ENCODE measurements at regions not wholly inside any gene's neighbourhood (a gene's known extent, or its start where the extent isn't known, plus 50 kb on each side); places are given as distances from the start of the nearest gene placed in this dataset.

GRCh38 chr3:66598168-66598567, 97.3 kb upstream of the LRIG1 start:
- Mint-ChIP-seq H3K9me3 (peaks cover 0 to 2% (median 0%) of the 10 kb centered on the region in 11 donors), H3K27ac (no peak overlapping the region), H3K27me3 (peaks cover 0 to 14% (median 10%) of the 10 kb centered on the region in 5 donors), H3K4me3 (no peak overlapping the region), H3K36me3 (no peaks in the 10 kb centered on the region), H3K4me1 (peaks cover 6 to 24% (median 17%) of the 10 kb centered on the region in 7 donors)
- intact Hi-C loops (cut with micrococcal nuclease) = no loop called here
- DNase-seq (no peak), ATAC-seq (no peak)
- Histone ChIP-seq H3K27ac (ENCODE audit: low read depth, low read length) (no peak overlapping the region), H3K36me3 (ENCODE audit: control insufficient read depth in 2 of 3, insufficient read depth in 3 of 3, low read length in 3 of 3) (no peaks in the 10 kb centered on the region), H3K27me3 (ENCODE audit: control insufficient read depth in 2 of 2, insufficient read depth in 2 of 2, low read length in 2 of 2) (no peaks in the 10 kb centered on the region), H3K9me3 (ENCODE audit: control insufficient read depth in 2 of 3, low read length in 3 of 3) (no peaks in the 10 kb centered on the region), H3K4me1 (ENCODE audit: control insufficient read depth in 2 of 2, insufficient read depth in 2 of 2, low read length in 2 of 2) (peaks cover 0 to 10% of the 10 kb centered on the region in 2 donors), H3K4me3 (ENCODE audit: low read length) (no peak overlapping the region)
- CTCF ChIA-PET = no interaction called here
- POLR2A ChIA-PET = no interaction called here

GRCh38 chr3:66602237-66602636, 101.4 kb upstream of the LRIG1 start:
- ATAC-seq (no peak), DNase-seq (no peak)
- ChIA-PET CTCF (no interaction called here), POLR2A (no interaction called here)
- Mint-ChIP-seq H3K36me3 (no peaks in the 10 kb centered on the region), H3K4me1 (peaks cover 7 to 48% (median 34%) of the 10 kb centered on the region in 7 donors), H3K9me3 (peaks cover 0 to 3% (median 0%) of the 10 kb centered on the region in 11 donors), H3K27me3 (peaks cover 0 to 10% (median 5%) of the 10 kb centered on the region in 5 donors), H3K27ac (peak overlapping the region in 1 of 9 donors; percentile 18), H3K4me3 (peak overlapping the region in 3 of 10 donors; percentile 1 to 73 (median 17))
- Histone ChIP-seq H3K4me3 (ENCODE audit: low read length) (no peak overlapping the region), H3K4me1 (ENCODE audit: control insufficient read depth in 2 of 2, insufficient read depth in 2 of 2, low read length in 2 of 2) (peaks cover 0 to 17% of the 10 kb centered on the region in 2 donors), H3K9me3 (ENCODE audit: control insufficient read depth in 2 of 3, low read length in 3 of 3) (no peaks in the 10 kb centered on the region), H3K36me3 (ENCODE audit: control insufficient read depth in 2 of 3, insufficient read depth in 3 of 3, low read length in 3 of 3) (no peaks in the 10 kb centered on the region), H3K27me3 (ENCODE audit: control insufficient read depth in 2 of 2, insufficient read depth in 2 of 2, low read length in 2 of 2) (no peaks in the 10 kb centered on the region), H3K27ac (ENCODE audit: low read depth, low read length) (no peak overlapping the region)
- intact Hi-C loops (cut with micrococcal nuclease) = no loop called here

DNA sequence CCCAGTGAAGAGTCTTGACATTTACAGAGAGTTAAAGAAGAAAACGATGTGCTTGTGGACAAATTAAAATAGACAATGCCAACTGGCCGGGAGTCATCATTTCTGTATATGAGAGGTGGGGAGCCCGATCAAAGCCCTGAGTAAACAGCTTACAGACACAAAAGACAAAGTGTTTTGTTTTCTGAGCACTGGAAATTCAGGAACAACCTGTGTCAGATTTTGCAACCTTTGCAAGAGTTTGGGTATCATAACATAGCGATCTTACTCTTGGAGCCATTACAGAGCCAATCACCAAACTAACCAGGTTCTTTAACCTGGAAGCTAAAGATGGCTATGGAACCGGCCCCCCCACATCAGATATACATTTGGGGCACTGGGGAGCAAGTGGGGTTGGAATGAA, 101.9 kb upstream of the LRIG1 start:
- peaks cover 0 to 10% (median 5%) of the 10 kb centered on the region in 5 donors for H3K27me3 Mint-ChIP-seq
- H3K4me3 Mint-ChIP-seq = peak overlapping the region in 9 of 10 donors; percentile 64 to 78 (median 73)
- POLR2A ChIA-PET = no interaction called here

DNA sequence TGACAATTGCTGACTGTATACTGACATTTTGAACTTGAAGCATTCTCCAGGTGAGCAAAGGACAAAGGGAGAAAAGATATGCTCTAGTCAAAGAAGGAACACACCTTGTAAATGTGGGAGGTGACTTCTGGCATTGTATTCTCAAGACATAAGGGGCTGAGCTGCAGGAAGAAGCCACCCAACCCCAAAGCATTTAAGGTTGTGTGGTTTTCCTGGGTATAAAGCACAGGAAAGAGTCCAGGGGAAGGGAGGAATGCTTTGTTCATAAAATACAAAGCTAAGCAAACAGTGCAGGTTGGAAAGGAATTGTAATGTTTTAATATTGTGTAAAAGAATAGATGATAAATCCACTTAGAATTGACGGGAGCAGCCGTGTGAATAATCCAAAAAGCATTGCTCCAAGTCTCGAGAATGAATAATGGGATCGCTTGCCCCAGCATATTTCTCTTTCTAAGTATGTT, 102.4 kb upstream of the LRIG1 start:
- no peaks in the 10 kb centered on the region for H3K27me3 ChIP-seq (ENCODE audit: control insufficient read depth in 2 of 2, insufficient read depth in 2 of 2, low read length in 2 of 2)
- no peaks in the 10 kb centered on the region for H3K36me3 ChIP-seq (ENCODE audit: control insufficient read depth in 2 of 3, insufficient read depth in 3 of 3, low read length in 3 of 3)
- no peaks in the 10 kb centered on the region for H3K36me3 Mint-ChIP-seq
- H3K27ac ChIP-seq (ENCODE audit: low read depth, low read length) = no peak overlapping the region
- H3K4me1 Mint-ChIP-seq = peaks cover 7 to 48% (median 34%) of the 10 kb centered on the region in 7 donors
- no peaks in the 10 kb centered on the region for H3K9me3 ChIP-seq (ENCODE audit: control insufficient read depth in 2 of 3, low read length in 3 of 3)
- ChIA-PET CTCF (no interaction called here), POLR2A (no interaction called here)
- peak overlapping the region in 2 of 9 donors; percentile 2 to 48 for H3K27ac Mint-ChIP-seq
- ATAC-seq (no peak), DNase-seq (no peak)
- peaks cover 0 to 3% (median 0%) of the 10 kb centered on the region in 11 donors for H3K9me3 Mint-ChIP-seq
- no peak overlapping the region for H3K4me3 ChIP-seq (ENCODE audit: low read length)
- intact Hi-C loops (cut with micrococcal nuclease) = no loop called here
- peaks cover 0 to 17% of the 10 kb centered on the region in 2 donors for H3K4me1 ChIP-seq (ENCODE audit: control insufficient read depth in 2 of 2, insufficient read depth in 2 of 2, low read length in 2 of 2)
- H3K27me3 Mint-ChIP-seq = peaks cover 0 to 10% (median 5%) of the 10 kb centered on the region in 5 donors
- peak overlapping the region in 9 of 10 donors; percentile 64 to 78 (median 73) for H3K4me3 Mint-ChIP-seq

More for the DNA sequence above, 101.9 kb upstream of the LRIG1 start:
- intact Hi-C loops (cut with micrococcal nuclease) = no loop called here
- Histone ChIP-seq H3K27ac (ENCODE audit: low read depth, low read length) (no peak overlapping the region), H3K4me3 (ENCODE audit: low read length) (no peak overlapping the region), H3K27me3 (ENCODE audit: control insufficient read depth in 2 of 2, insufficient read depth in 2 of 2, low read length in 2 of 2) (no peaks in the 10 kb centered on the region), H3K36me3 (ENCODE audit: control insufficient read depth in 2 of 3, insufficient read depth in 3 of 3, low read length in 3 of 3) (no peaks in the 10 kb centered on the region), H3K4me1 (ENCODE audit: control insufficient read depth in 2 of 2, insufficient read depth in 2 of 2, low read length in 2 of 2) (peaks cover 0 to 17% of the 10 kb centered on the region in 2 donors), H3K9me3 (ENCODE audit: control insufficient read depth in 2 of 3, low read length in 3 of 3) (no peaks in the 10 kb centered on the region)
- peaks cover 0 to 3% (median 0%) of the 10 kb centered on the region in 11 donors for H3K9me3 Mint-ChIP-seq
- no peaks in the 10 kb centered on the region for H3K36me3 Mint-ChIP-seq
- DNase-seq = no peak
- CTCF ChIA-PET = no interaction called here
- peaks cover 7 to 48% (median 34%) of the 10 kb centered on the region in 7 donors for H3K4me1 Mint-ChIP-seq
- peak overlapping the region in 1 of 9 donors; percentile 48 for H3K27ac Mint-ChIP-seq
- ATAC-seq = no peak

DNA sequence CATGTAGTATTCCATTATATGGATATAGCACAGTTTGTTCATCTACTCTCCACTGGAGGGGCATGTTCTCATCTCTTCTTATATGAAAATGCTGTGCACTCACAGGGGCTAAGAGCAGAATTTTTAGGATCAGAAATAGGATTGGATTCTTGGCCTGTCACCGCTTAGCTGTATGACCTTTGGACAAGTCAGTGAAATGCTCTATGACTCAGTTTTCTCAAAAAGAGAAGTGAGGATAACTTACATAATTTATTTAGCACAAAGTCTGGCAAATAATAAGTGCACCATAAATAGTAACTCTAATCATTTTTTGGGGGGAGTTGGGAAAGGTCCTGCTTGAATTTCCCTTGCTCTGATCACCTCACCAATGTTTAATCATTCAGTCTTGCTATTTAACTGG, 103.7 kb upstream of the LRIG1 start:
- POLR2A ChIA-PET = no interaction called here
- no peaks in the 10 kb centered on the region for H3K9me3 ChIP-seq (ENCODE audit: control insufficient read depth in 2 of 3, low read length in 3 of 3)
- ATAC-seq = no peak
- H3K27me3 ChIP-seq (ENCODE audit: control insufficient read depth in 2 of 2, insufficient read depth in 2 of 2, low read length in 2 of 2) = no peaks in the 10 kb centered on the region
- Mint-ChIP-seq H3K9me3 (peaks cover 0 to 10% (median 2%) of the 10 kb centered on the region in 11 donors), H3K36me3 (peaks cover 0 to 4% (median 0%) of the 10 kb centered on the region in 5 donors), H3K27me3 (peaks cover 0 to 10% (median 5%) of the 10 kb centered on the region in 5 donors), H3K27ac (no peak overlapping the region), H3K4me3 (peak overlapping the region in 3 of 10 donors; percentile 1 to 73 (median 4)), H3K4me1 (peaks cover 7 to 45% (median 34%) of the 10 kb centered on the region in 7 donors)
- no peak overlapping the region for H3K4me3 ChIP-seq (ENCODE audit: low read length)
- CTCF ChIA-PET = no interaction called here
- peaks cover 0 to 17% of the 10 kb centered on the region in 2 donors for H3K4me1 ChIP-seq (ENCODE audit: control insufficient read depth in 2 of 2, insufficient read depth in 2 of 2, low read length in 2 of 2)
- H3K27ac ChIP-seq (ENCODE audit: low read depth, low read length) = no peak overlapping the region
- intact Hi-C loops (cut with micrococcal nuclease) = no loop called here
- DNase-seq = no peak
- no peaks in the 10 kb centered on the region for H3K36me3 ChIP-seq (ENCODE audit: control insufficient read depth in 2 of 3, insufficient read depth in 3 of 3, low read length in 3 of 3)

DNA sequence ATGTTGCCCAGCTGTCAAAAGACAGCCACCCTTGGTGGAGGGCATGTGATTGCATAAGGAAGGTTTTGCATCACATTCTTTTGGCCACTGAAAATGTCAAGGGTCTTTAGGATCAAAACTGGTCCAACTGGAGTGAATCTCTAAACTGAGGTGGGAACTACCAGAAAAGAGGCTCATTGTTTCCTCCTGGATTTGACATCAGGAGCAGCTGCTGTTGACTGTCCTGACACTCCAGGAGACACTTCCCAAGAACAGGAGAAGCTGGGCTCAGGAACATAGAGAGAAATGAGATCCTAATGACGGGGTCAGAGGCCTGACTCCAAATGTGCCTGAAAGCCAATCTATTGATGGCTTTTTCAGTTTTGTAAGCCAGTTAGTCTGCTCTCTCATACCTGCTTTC, 105.3 kb upstream of the LRIG1 start:
- ChIA-PET CTCF (no interaction called here), POLR2A (no interaction called here)
- peaks cover 0 to 4% (median 0%) of the 10 kb centered on the region in 5 donors for H3K36me3 Mint-ChIP-seq
- H3K27me3 Mint-ChIP-seq = peaks cover 0 to 7% (median 4%) of the 10 kb centered on the region in 5 donors
- peaks cover 7 to 37% (median 30%) of the 10 kb centered on the region in 7 donors for H3K4me1 Mint-ChIP-seq
- H3K4me1 ChIP-seq (ENCODE audit: control insufficient read depth in 2 of 2, insufficient read depth in 2 of 2, low read length in 2 of 2) = peaks cover 0 to 17% of the 10 kb centered on the region in 2 donors
- intact Hi-C loops (cut with micrococcal nuclease) = no loop called here
- H3K9me3 ChIP-seq (ENCODE audit: control insufficient read depth in 2 of 3, low read length in 3 of 3) = no peaks in the 10 kb centered on the region
- H3K36me3 ChIP-seq (ENCODE audit: control insufficient read depth in 2 of 3, insufficient read depth in 3 of 3, low read length in 3 of 3) = no peaks in the 10 kb centered on the region
- H3K27ac Mint-ChIP-seq = no peak overlapping the region
- H3K9me3 Mint-ChIP-seq = peaks cover 0 to 12% (median 2%) of the 10 kb centered on the region in 11 donors
- H3K4me3 Mint-ChIP-seq = no peak overlapping the region
- ATAC-seq (no peak), DNase-seq (no peak)
- no peaks in the 10 kb centered on the region for H3K27me3 ChIP-seq (ENCODE audit: control insufficient read depth in 2 of 2, insufficient read depth in 2 of 2, low read length in 2 of 2)
- no peak overlapping the region for H3K4me3 ChIP-seq (ENCODE audit: low read length)
- no peak overlapping the region for H3K27ac ChIP-seq (ENCODE audit: low read depth, low read length)

GRCh38 chr3:66606868-66607267, 106.0 kb upstream of the LRIG1 start:
- intact Hi-C loops (cut with micrococcal nuclease) = no loop called here
- Mint-ChIP-seq H3K27ac (no peak overlapping the region), H3K4me3 (no peak overlapping the region)

More at GRCh38 chr3:66606868-66607267, 106.0 kb upstream of the LRIG1 start:
- H3K36me3 Mint-ChIP-seq = peaks cover 0 to 4% (median 0%) of the 10 kb centered on the region in 5 donors
- DNase-seq (no peak), ATAC-seq (no peak)
- H3K27me3 ChIP-seq (ENCODE audit: control insufficient read depth in 2 of 2, insufficient read depth in 2 of 2, low read length in 2 of 2) = no peaks in the 10 kb centered on the region
- POLR2A ChIA-PET = no interaction called here
- no peaks in the 10 kb centered on the region for H3K36me3 ChIP-seq (ENCODE audit: control insufficient read depth in 2 of 3, insufficient read depth in 3 of 3, low read length in 3 of 3)
- no peak overlapping the region for H3K27ac ChIP-seq (ENCODE audit: low read depth, low read length)
- CTCF ChIA-PET = no interaction called here
- H3K27me3 Mint-ChIP-seq = peaks cover 0 to 7% (median 4%) of the 10 kb centered on the region in 5 donors
- H3K9me3 Mint-ChIP-seq = peaks cover 0 to 12% (median 2%) of the 10 kb centered on the region in 11 donors
- no peak overlapping the region for H3K4me3 ChIP-seq (ENCODE audit: low read length)
- peaks cover 0 to 17% of the 10 kb centered on the region in 2 donors for H3K4me1 ChIP-seq (ENCODE audit: control insufficient read depth in 2 of 2, insufficient read depth in 2 of 2, low read length in 2 of 2)
- H3K9me3 ChIP-seq (ENCODE audit: control insufficient read depth in 2 of 3, low read length in 3 of 3) = no peaks in the 10 kb centered on the region
- H3K4me1 Mint-ChIP-seq = peaks cover 7 to 37% (median 30%) of the 10 kb centered on the region in 7 donors
